K562 (cell line): ENCODE measurements at regions not wholly inside any gene's neighbourhood (a gene's known extent, or its start where the extent isn't known, plus 50 kb on each side); places are given as distances from the start of the nearest gene placed in this dataset.

Experiments
- ATAC-seq: fragments of 200-7000 bp; cut with Tn5 transposase; 3 replicates; pipeline ENCODE4 v1.9.1; 2020; ENCODE audit warnings: moderate library complexity
- BruUV-seq: library from RNA; stranded (reverse); fragments of 400-500 nt; replicated peaks from 2 replicates; lab custom pipeline; 2021; lab: Mats Ljungman, UMichigan
- CTCF ChIA-PET: fragments of 300-600 bp; formaldehyde crosslinking; extraction: SDS; loops from one replicate; lab custom pipeline; 2021; ENCODE audit warnings: low intra/inter-chr PET ratio; lab: Yijun Ruan, JAX
- POLR2A ChIA-PET: fragments of 300-600, 350-650 bp; sonication (Branson Sonifier 250); formaldehyde crosslinking; extraction: SDS; loops from one replicate; lab custom pipeline; 2021; ENCODE audit warnings: antibody characterized with exemption, inconsistent platforms; lab: Yijun Ruan, JAX
- DNase-seq, 4 experiments: peaks; one replicate each; pipeline versions ENCODE4 v3.0.0 to v3.0.0-alpha.2; 2011 to 2018; ENCODE audit warnings: low spot score in 3 of 4, mixed read lengths in 3 of 4; ENCODE audit errors: extremely low read depth in 1 of 4
- FAIRE-seq: peaks from 2 replicates; lab custom pipeline; 2011; peaks lifted over from hg19 to GRCh38; lab: Jason Lieb, UNC
- H2AFZ ChIP-seq: 2 replicates; pipeline ENCODE4 v1.6.0; 2011; ENCODE audit warnings: low read depth, low read length, control low read depth, inconsistent platforms
- H3K27ac ChIP-seq: fragments of 200-600 bp; 3 replicates; pipeline ENCODE4 v1.8.0; 2011; ENCODE audit warnings: low read depth, mild to moderate bottlenecking, control low read depth, inconsistent platforms, low read length, moderate library complexity, mixed read lengths; ENCODE audit errors: extremely low read depth
- H3K27me3 ChIP-seq, 2 experiments: fragments of 300-600 bp in 1 of 2; 2 replicates in 1 of 2; 3 replicates in 1 of 2; pipeline versions ENCODE4 v1.6.0 to v1.8.0; 2011; ENCODE audit warnings: inconsistent platforms in 2 of 2, low read length in 2 of 2, mild to moderate bottlenecking in 1 of 2, mixed read lengths in 1 of 2, moderate library complexity in 1 of 2; ENCODE audit not compliant: control insufficient read depth in 2 of 2, insufficient read depth in 2 of 2
- H3K36me3 ChIP-seq: fragments of 300-600 bp; 3 replicates; pipeline ENCODE4 v1.8.0; 2011; ENCODE audit warnings: mild to moderate bottlenecking, low read length, inconsistent platforms; ENCODE audit not compliant: control insufficient read depth, insufficient read depth
- H3K4me1 ChIP-seq, 2 experiments: fragments of 200-600 bp in 1 of 2; replicated peaks in 1 of 2; 2 replicates in 1 of 2; 3 replicates in 1 of 2; pipeline versions ENCODE4 v1.5.1 to v1.8.0; 2011; ENCODE audit warnings: inconsistent platforms in 2 of 2, low read length in 2 of 2, mild to moderate bottlenecking in 1 of 2, mixed read lengths in 1 of 2, moderate library complexity in 1 of 2; ENCODE audit not compliant: control insufficient read depth in 2 of 2, insufficient read depth in 2 of 2
- H3K4me2 ChIP-seq: 2 replicates; pipeline ENCODE4 v1.6.1; 2011; ENCODE audit warnings: low read length, control low read depth, inconsistent platforms, mixed read lengths; ENCODE audit not compliant: insufficient read depth
- H3K4me3 ChIP-seq: fragments of 200-600 bp; sonication (generic), shearing (Covaris generic); 2 replicates; pipeline ENCODE4 v1.5.1; 2016; ENCODE audit warnings: control low read depth, inconsistent platforms
- H3K79me2 ChIP-seq: fragments of 200-600 bp; 3 replicates; pipeline ENCODE4 v1.8.0; 2011; ENCODE audit warnings: low read length, inconsistent platforms; ENCODE audit not compliant: control insufficient read depth, insufficient read depth
- H3K9ac ChIP-seq, 2 experiments: 2 replicates each; pipeline versions ENCODE4 v1.6.0 to v1.6.1; 2011; ENCODE audit warnings: low read depth in 2 of 2, low read length in 2 of 2, control low read depth in 1 of 2, inconsistent platforms in 1 of 2, mild to moderate bottlenecking in 1 of 2, mixed read lengths in 1 of 2; ENCODE audit not compliant: insufficient read depth in 1 of 2
- H3K9me1 ChIP-seq: one replicate; pipeline ENCODE4 v1.6.0; 2011; ENCODE audit warnings: inconsistent platforms, mild to moderate bottlenecking, low read length, moderate library complexity; ENCODE audit not compliant: control insufficient read depth, insufficient read depth
- H3K9me3 ChIP-seq: replicated peaks from 2 replicates; pipeline ENCODE4 v1.5.1; 2011; ENCODE audit warnings: low read depth, low read length, inconsistent platforms; ENCODE audit not compliant: control insufficient read depth, insufficient read depth
- H4K20me1 ChIP-seq: replicated peaks from 2 replicates; pipeline ENCODE4 v1.6.1; 2011; ENCODE audit warnings: low read length, inconsistent platforms, mixed read lengths; ENCODE audit not compliant: control insufficient read depth, insufficient read depth
- BRF2 ChIP-seq: IDR thresholded peaks from 3 replicates; pipeline ENCODE4 v1.6.1; 2011; ENCODE audit warnings: borderline replicate concordance, mild to moderate bottlenecking; ENCODE audit not compliant: insufficient read length, insufficient read depth
- CBFA2T2 ChIP-seq: fragments of 450-650 bp; conservative IDR thresholded peaks from 2 replicates; pipeline ENCODE4 v1.6.1; 2017; ENCODE audit warnings: mild to moderate bottlenecking
- DIDO1 ChIP-seq: fragments of 450-650 bp; IDR thresholded peaks from 2 replicates; pipeline ENCODE4 v1.6.1; 2016; ENCODE audit warnings: low read depth, missing biosample characterization, missing genetic modification characterization
- ETS1 ChIP-seq: conservative IDR thresholded peaks from 2 replicates; pipeline ENCODE4 v1.6.1; 2011; ENCODE audit warnings: low read depth, mild to moderate bottlenecking, low read length; ENCODE audit not compliant: control insufficient read depth
- GABPB1 ChIP-seq: sonication (generic); formaldehyde crosslinking; IDR thresholded peaks from 2 replicates; pipeline ENCODE4 v1.8.0; 2022; ENCODE audit warnings: mild to moderate bottlenecking, missing genetic modification reagents
- JUND ChIP-seq, 2 experiments: IDR thresholded peaks; 2 replicates in 1 of 2; 3 replicates in 1 of 2; pipeline ENCODE4 v1.6.1; 2011; ENCODE audit warnings: borderline replicate concordance in 2 of 2, low read depth in 2 of 2, low read length in 2 of 2, improper control_type of control experiment in 1 of 2, missing biosample characterization in 1 of 2, missing genetic modification characterization in 1 of 2, missing genetic modification reagents in 1 of 2
- KDM5B ChIP-seq: fragments of 200-600 bp; sonication (generic); IDR thresholded peaks from 2 replicates; pipeline ENCODE4 v1.6.1; 2012; ENCODE audit warnings: low read depth, mild to moderate bottlenecking, moderate library complexity, low read length, control low read depth, inconsistent platforms; ENCODE audit not compliant: insufficient replicate concordance
- MCM2 ChIP-seq: fragments of 450-650 bp; IDR thresholded peaks from 2 replicates; pipeline ENCODE4 v1.6.1; 2017; ENCODE audit warnings: low read depth, mild to moderate bottlenecking
- NRF1 ChIP-seq, 2 experiments: fragments of 450-650 bp; IDR thresholded peaks in 1 of 2; conservative IDR thresholded peaks in 1 of 2; 2 replicates each; pipeline ENCODE4 v1.6.1; 2014; ENCODE audit warnings: mild to moderate bottlenecking in 2 of 2
- RBM15 ChIP-seq: fragments of 200-400 bp; formaldehyde crosslinking; IDR thresholded peaks from 2 replicates; pipeline ENCODE4 v1.6.1; 2018; ENCODE audit warnings: mild to moderate bottlenecking, low read length, moderate library complexity; ENCODE audit not compliant: insufficient read depth
- RFX1 ChIP-seq: fragments of 450-650 bp; IDR thresholded peaks from 2 replicates; pipeline ENCODE4 v1.6.1; 2016; ENCODE audit warnings: mild to moderate bottlenecking, moderate library complexity
- SIN3B ChIP-seq: fragments of 450-650 bp; IDR thresholded peaks from 2 replicates; pipeline ENCODE4 v1.6.1; 2017; ENCODE audit warnings: low read depth, mild to moderate bottlenecking, moderate library complexity
- SUPT5H ChIP-seq: fragments of 450-650 bp; IDR thresholded peaks from 2 replicates; pipeline ENCODE4 v1.6.1; 2016
- TCF7L2 ChIP-seq: fragments of 150-350 bp; IDR thresholded peaks from 2 replicates; pipeline ENCODE4 v1.6.1; 2016; ENCODE audit warnings: low read depth, mild to moderate bottlenecking, low read length, moderate library complexity
- THRB ChIP-seq: fragments of 450-650 bp; formaldehyde crosslinking; conservative IDR thresholded peaks from 2 replicates; pipeline ENCODE4 v1.4.0; 2022; ENCODE audit warnings: mild to moderate bottlenecking, missing genetic modification characterization
- ZSCAN29 ChIP-seq: fragments of 450-650 bp; IDR thresholded peaks from 2 replicates; pipeline ENCODE4 v1.6.1; 2017
- WGBS: fragments of 100-300 bp; shearing (Covaris generic); methylation state at CpG from one replicate; pipeline ENCODE4 v1.1.6; 2016; ENCODE audit warnings: low coverage, mixed read lengths; ENCODE audit not compliant: insufficient coverage; ENCODE audit errors: missing lambda C conversion rate; 5-methylcytosine and 5-hydroxymethylcytosine counted together
- in situ Hi-C: fragments of 300-500 bp; cut with MboI; formaldehyde crosslinking; loops from 4 replicates; pipeline ENCODE4 v1.15.0; 2018; ENCODE audit warnings: inconsistent platforms, mixed read lengths
- intact Hi-C: fragments of 100-400 bp; cut with micrococcal nuclease; formaldehyde crosslinking; loops from 2 replicates; pipeline ENCODE4 v1.14.2; 2022
- TF ChIP-seq, protein P1 (sequence below): sonication (generic); formaldehyde crosslinking; IDR thresholded peaks from 2 replicates; pipeline ENCODE4 v1.8.0; 2022; ENCODE audit warnings: missing genetic modification reagents, mild to moderate bottlenecking, borderline replicate concordance

DNA sequence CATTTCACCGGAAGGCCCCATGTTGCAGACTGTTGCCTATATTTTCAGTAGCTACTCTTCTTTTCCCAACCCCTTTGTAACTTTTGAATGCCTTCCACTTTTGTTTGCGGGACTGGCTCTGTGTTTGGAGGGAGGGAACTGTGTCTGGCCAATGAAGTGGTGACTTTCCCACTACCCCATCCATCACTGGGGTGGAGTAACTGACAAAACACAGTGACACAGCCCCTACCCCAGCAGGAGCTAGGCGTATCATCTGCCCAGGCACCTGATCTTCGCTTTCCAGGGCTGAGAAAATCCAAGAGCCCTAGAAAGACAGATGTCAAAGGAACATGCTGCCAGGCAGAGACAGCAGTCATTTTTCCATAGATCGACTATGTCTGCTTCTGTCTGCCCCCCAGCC, 710.6 kb upstream of the CELF2 start:
- ATAC-seq (no peak), DNase-seq (no peak), FAIRE-seq (no peak)
- CTCF ChIA-PET: no interaction called here
- BruUV-seq: no TSS peak
- H3K9ac ChIP-seq: no peak overlapping the region
- intact Hi-C loops: no loop called here
- H3K27ac ChIP-seq: no peak overlapping the region
- H3K4me3 ChIP-seq: no peak overlapping the region
- no peak overlapping the region for H2AFZ ChIP-seq
- no peaks in the 10 kb centered on the region for H3K4me1 ChIP-seq
- POLR2A ChIA-PET: interaction anchor here (0.6 kb wide), 1 partner anchor 16 kb away, joined by 4 read pairs; no protein-coding TSS in a partner anchor
- H3K9me3 ChIP-seq: no peaks in the 10 kb centered on the region; the same call in 1 of the 2 replicates
- H3K27me3 ChIP-seq: no peaks in the 10 kb centered on the region
- H3K9me1 ChIP-seq: no peaks in the 10 kb centered on the region
- in situ Hi-C loops: no loop called here
- no peaks in the 10 kb centered on the region for H3K36me3 ChIP-seq
- TF ChIP-seq SIN3B: no peak
- TF ChIP-seq DIDO1 (tag): no peak
- no peak for TF ChIP-seq ETS1
- TF ChIP-seq BRF2: no peak
- TF ChIP-seq, protein P1, sequence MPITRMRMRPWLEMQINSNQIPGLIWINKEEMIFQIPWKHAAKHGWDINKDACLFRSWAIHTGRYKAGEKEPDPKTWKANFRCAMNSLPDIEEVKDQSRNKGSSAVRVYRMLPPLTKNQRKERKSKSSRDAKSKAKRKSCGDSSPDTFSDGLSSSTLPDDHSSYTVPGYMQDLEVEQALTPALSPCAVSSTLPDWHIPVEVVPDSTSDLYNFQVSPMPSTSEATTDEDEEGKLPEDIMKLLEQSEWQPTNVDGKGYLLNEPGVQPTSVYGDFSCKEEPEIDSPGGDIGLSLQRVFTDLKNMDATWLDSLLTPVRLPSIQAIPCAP: no peak
- no peak for TF ChIP-seq MCM2
- TF ChIP-seq RBM15: no peak
- TF ChIP-seq ZSCAN29: no peak
- no peak for TF ChIP-seq CBFA2T2
- no peak for TF ChIP-seq NRF1 (conservative IDR thresholded peaks at IDR 0.05 in 1 of 2, IDR thresholded peaks at IDR 0.05 in 1 of 2)
- no peak for TF ChIP-seq RFX1
- no peak for TF ChIP-seq GABPB1 (CRISPR knock-in tag)
- TF ChIP-seq JUND (IDR thresholded peaks at IDR 0.05; ENCODE audit: borderline replicate concordance, low read depth, low read length): no peak
- TF ChIP-seq JUND (tag; IDR thresholded peaks at IDR 0.05; ENCODE audit: borderline replicate concordance, low read depth, low read length): no peak
- no peak for TF ChIP-seq KDM5B
- no peak for TF ChIP-seq THRB (CRISPR knock-in tag)
- no peak for TF ChIP-seq SUPT5H
- TF ChIP-seq TCF7L2: no peak
- TF ChIP-seq, all 486 proteins: peak for 0
- WGBS: 0% methylated on average over 4 of the region's 5 CpGs
- Histone ChIP-seq H3K79me2 (no peaks in the 10 kb centered on the region), H4K20me1 (no peaks in the 10 kb centered on the region), H3K4me2 (no peak overlapping the region)
